ENCODE measurements at regions not wholly inside any gene's neighbourhood (a gene's known extent, or its start where the extent isn't known, plus 50 kb on each side); places are given as distances from the start of the nearest gene placed in this dataset.

GRCh38 chr9:2925016-2925415 is 81.1 kb upstream of the PUM3 start:
- no peak for DNase-seq
- intact Hi-C loops (cut with DNase I) = no loop called here
- Histone ChIP-seq H3K36me3 (no peaks in the 10 kb centered on the region), H3K4me3 (no peak overlapping the region), H3K27ac (no peak overlapping the region), H3K27me3 (no peaks in the 10 kb centered on the region), H3K9me3 (no peaks in the 10 kb centered on the region), H3K4me1 (no peaks in the 10 kb centered on the region)
- 92 to 93% methylated on average over 5 of the region's 5 CpGs for WGBS, 2 donors
- TF ChIP-seq POLR2AphosphoS5 (IDR thresholded peaks at IDR 0.05) = no peak
- TF ChIP-seq POLR2A (IDR thresholded peaks at IDR 0.05) = no peak
- no peak for TF ChIP-seq CTCF (IDR thresholded peaks at IDR 0.05)
- TF ChIP-seq EP300 (IDR thresholded peaks at IDR 0.05) = no peak

GRCh38 chr9:2924380-2924768 is 80.5 kb upstream of the PUM3 start:
- intact Hi-C loops (cut with DNase I) = no loop called here
- H3K9me3 ChIP-seq = no peaks in the 10 kb centered on the region
- no peak overlapping the region for H3K27ac ChIP-seq
- H3K4me3 ChIP-seq = no peak overlapping the region
- H3K4me1 ChIP-seq = no peaks in the 10 kb centered on the region
- TF ChIP-seq CTCF (IDR thresholded peaks at IDR 0.05) (no peak), EP300 (IDR thresholded peaks at IDR 0.05) (no peak), POLR2A (IDR thresholded peaks at IDR 0.05) (no peak), POLR2AphosphoS5 (IDR thresholded peaks at IDR 0.05) (no peak)
- H3K27me3 ChIP-seq = no peaks in the 10 kb centered on the region
- H3K36me3 ChIP-seq = no peaks in the 10 kb centered on the region
- 22 to 69% methylated on average over 3 of the region's 3 CpGs for WGBS, 2 donors
- DNase-seq = no peak

- no peak overlapping the region for H3K27ac ChIP-seq
- H3K27me3 ChIP-seq = no peaks in the 10 kb centered on the region
- H3K4me3 ChIP-seq = no peak overlapping the region
- 50 to 66% methylated on average over 6 of the region's 6 CpGs for WGBS, 2 donors
- H3K36me3 ChIP-seq = no peaks in the 10 kb centered on the region
- no peak for DNase-seq
- no peaks in the 10 kb centered on the region for H3K4me1 ChIP-seq
- H3K9me3 ChIP-seq = no peaks in the 10 kb centered on the region
- intact Hi-C loops (cut with DNase I) = no loop called here
- no peak for TF ChIP-seq POLR2A (IDR thresholded peaks at IDR 0.05)
- TF ChIP-seq CTCF (IDR thresholded peaks at IDR 0.05) = no peak
- no peak for TF ChIP-seq POLR2AphosphoS5 (IDR thresholded peaks at IDR 0.05)
- TF ChIP-seq EP300 (IDR thresholded peaks at IDR 0.05) = no peak
Observed at GRCh38 chr9:2923766-2924379, 80.0 kb upstream of the PUM3 start.

GRCh38 chr9:2919347-2919746 is 75.5 kb upstream of the PUM3 start:
- TF ChIP-seq EP300 (IDR thresholded peaks at IDR 0.05) (no peak), POLR2A (IDR thresholded peaks at IDR 0.05) (no peak)
- no peak overlapping the region for H3K27ac ChIP-seq
- H3K9me3 ChIP-seq = no peaks in the 10 kb centered on the region
- no peak for DNase-seq
- H3K36me3 ChIP-seq = no peaks in the 10 kb centered on the region
- H3K4me1 ChIP-seq = no peaks in the 10 kb centered on the region
- no peaks in the 10 kb centered on the region for H3K27me3 ChIP-seq
- intact Hi-C loops (cut with DNase I) = no loop called here
- WGBS, 2 donors = 47 to 70% methylated on average over 2 of the region's 2 CpGs
- no peak overlapping the region for H3K4me3 ChIP-seq

GRCh38 chr9:2916382-2916985 is 72.6 kb upstream of the PUM3 start:
- intact Hi-C loops (cut with DNase I) = no loop called here

More at GRCh38 chr9:2916382-2916985, 72.6 kb upstream of the PUM3 start:
- no peak overlapping the region for H3K27ac ChIP-seq
- H3K9me3 ChIP-seq = no peaks in the 10 kb centered on the region
- WGBS, 2 donors = 74 to 83% methylated on average over 3 of the region's 3 CpGs
- no peaks in the 10 kb centered on the region for H3K36me3 ChIP-seq
- TF ChIP-seq CTCF (IDR thresholded peaks at IDR 0.05) (no peak), POLR2A (IDR thresholded peaks at IDR 0.05) (no peak), POLR2AphosphoS5 (IDR thresholded peaks at IDR 0.05) (no peak), EP300 (IDR thresholded peaks at IDR 0.05) (no peak)
- no peaks in the 10 kb centered on the region for H3K4me1 ChIP-seq
- no peak overlapping the region for H3K4me3 ChIP-seq
- DNase-seq = no peak
- no peaks in the 10 kb centered on the region for H3K27me3 ChIP-seq

All from sigmoid colon (tissue), 6 donors.